ENCODE measurements at regions not wholly inside any gene's neighbourhood (a gene's known extent, or its start where the extent isn't known, plus 50 kb on each side); places are given as distances from the start of the nearest gene placed in this dataset.

DNA sequence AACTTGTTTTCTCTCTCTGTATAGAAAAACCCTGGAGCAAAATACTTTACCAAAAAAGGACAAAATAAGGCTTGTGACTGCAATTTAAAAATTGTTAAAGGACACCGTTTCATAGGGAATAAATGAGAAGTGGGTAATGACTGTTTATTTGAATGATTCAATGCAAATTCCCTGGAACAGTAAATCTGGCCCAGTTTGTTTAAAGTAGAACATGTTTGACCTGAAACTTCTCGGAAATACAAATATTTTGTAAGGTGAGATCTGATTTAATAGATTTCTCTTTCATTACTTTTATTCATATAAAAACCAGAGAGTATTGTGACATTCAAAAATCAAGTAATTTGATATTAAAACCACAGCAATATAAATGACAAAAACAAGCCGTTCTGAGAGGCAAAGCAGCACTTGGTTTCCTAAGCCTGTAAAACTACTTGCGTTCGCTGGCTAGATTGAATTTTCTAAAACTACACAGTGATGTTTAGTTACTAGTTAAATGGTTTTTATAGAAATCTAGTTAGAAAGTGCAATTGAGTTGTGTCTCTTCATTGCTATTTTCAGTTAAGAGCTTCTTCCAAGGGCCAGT lies 76.8 kb upstream of the PITRM1 start:
- H3K9me3 ChIP-seq (ENCODE audit: insufficient read depth, low read depth, low read length) = no peaks in the 10 kb centered on the region
- H3K36me3 ChIP-seq (ENCODE audit: insufficient read depth, low read depth, low read length) = no peaks in the 10 kb centered on the region
- no peak overlapping the region for H3K27ac ChIP-seq (ENCODE audit: low read length)
- H3K4me3 ChIP-seq (ENCODE audit: low read length) = no peak overlapping the region
- no peaks in the 10 kb centered on the region; the same call in 1 of the 2 replicates for H3K4me1 ChIP-seq (ENCODE audit: insufficient read depth, low read length)
- H3K9ac ChIP-seq (ENCODE audit: low read depth, low read length) = peak overlapping the region; percentile 0; the same call in 1 of the 2 replicates
- H3K27me3 ChIP-seq (ENCODE audit: insufficient read depth, low read length) = no peaks in the 10 kb centered on the region

DNA sequence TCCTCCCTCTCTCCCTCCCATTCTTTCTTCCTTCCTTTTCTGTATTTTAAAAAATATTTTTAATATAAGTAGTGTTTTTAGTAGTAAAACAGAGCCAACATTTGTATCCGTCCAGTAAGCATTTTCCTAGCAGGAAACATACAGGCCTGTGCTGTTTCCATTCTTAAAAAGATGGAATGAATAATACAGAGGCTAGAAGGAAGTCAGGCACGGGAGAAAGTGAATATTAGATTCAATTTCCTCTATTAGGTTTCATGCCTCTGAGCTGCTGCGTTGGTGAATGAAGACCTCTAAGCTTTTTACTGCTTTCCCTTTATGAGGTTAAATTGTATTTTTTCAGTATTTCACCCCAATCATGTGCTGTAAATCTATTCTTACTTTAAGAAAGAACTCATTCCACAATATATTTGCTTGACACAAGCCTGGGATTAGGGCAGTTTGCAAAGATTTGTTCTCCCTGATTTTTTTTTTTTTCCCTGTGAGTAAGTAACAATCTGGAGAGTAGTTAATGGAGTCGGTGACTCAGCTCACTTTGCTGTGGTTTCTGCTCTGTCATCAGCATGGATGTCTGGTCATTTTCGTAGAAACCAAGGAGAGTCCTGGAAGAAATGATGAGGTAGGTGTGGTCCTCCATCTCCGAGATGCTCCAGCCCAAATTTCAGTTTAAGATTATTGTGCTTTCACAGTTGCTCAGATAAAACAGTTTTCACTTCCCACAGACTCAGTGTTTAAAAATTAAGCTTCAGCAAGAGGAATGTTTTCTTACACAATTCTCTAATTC lies 76.1 kb upstream of the PITRM1 start:
- Histone ChIP-seq H3K27ac (ENCODE audit: low read length) (no peak overlapping the region), H3K4me3 (ENCODE audit: low read length) (no peak overlapping the region), H3K9me3 (ENCODE audit: insufficient read depth, low read depth, low read length) (no peaks in the 10 kb centered on the region), H3K36me3 (ENCODE audit: insufficient read depth, low read depth, low read length) (no peaks in the 10 kb centered on the region), H3K27me3 (ENCODE audit: insufficient read depth, low read length) (no peaks in the 10 kb centered on the region), H3K9ac (ENCODE audit: low read depth, low read length) (peak overlapping the region; percentile 0; the same call in 1 of the 2 replicates), H3K4me1 (ENCODE audit: insufficient read depth, low read length) (no peaks in the 10 kb centered on the region; the same call in 1 of the 2 replicates)

DNA sequence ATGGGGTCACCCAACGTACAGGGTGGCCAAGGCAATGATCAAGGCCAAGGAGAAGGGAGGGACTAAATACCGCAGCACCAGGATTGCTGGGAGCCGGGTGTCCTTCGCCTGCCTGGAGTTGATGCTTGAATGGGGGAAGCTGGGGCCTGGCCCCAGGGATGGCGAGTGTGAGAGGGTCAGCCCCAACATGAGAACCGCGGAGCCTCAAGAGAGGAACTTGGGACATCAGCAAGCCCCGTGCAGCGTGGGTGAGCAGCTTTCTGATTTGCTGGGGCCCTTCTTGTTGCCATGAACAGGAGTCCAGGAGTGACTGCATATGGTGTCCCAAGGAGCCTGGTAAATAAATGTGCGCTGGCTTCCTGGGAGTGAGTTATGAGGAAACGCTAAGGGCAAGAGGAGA lies 72.8 kb upstream of the PITRM1 start:
- Histone ChIP-seq H3K36me3 (ENCODE audit: insufficient read depth, low read depth, low read length) (no peaks in the 10 kb centered on the region), H3K9me3 (ENCODE audit: insufficient read depth, low read depth, low read length) (no peaks in the 10 kb centered on the region), H3K9ac (ENCODE audit: low read depth, low read length) (no peak overlapping the region), H3K27me3 (ENCODE audit: insufficient read depth, low read length) (no peaks in the 10 kb centered on the region), H3K27ac (ENCODE audit: low read length) (no peak overlapping the region), H3K4me3 (ENCODE audit: low read length) (no peak overlapping the region), H3K4me1 (ENCODE audit: insufficient read depth, low read length) (no peaks in the 10 kb centered on the region; the same call in 1 of the 2 replicates)

DNA sequence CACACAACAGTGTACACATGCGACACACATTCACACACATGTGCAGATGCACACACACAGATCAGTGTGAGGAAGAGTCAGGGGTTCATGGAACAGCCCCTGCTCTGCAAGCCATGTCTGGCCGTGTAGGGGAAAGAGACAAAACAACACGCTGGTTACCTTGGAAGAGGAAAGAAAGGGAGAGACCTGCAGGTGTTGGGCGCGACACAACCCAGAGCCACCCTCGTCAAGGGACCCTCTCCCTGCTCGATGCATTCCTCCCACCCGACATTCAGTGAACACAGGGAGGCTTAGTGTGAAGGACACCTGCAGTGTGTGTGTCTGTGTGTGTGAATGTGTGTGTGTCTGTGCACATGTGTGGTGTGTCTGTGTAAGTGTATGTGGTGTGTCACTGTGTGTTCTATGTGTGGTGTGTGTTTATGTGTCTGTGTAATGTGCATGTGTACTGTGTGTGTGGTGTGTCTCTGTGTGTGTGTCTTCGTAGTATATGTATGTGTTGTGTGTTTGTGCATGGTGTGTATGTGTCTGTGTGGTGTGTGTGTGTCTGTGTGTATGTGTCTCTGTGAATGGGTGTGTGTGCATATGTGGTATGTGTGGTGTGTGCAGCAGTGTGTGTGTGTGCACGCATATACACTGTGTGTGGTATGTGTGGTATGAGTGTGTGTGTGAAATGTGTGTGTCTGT lies 69.5 kb upstream of the PITRM1 start:
- H3K4me3 ChIP-seq (ENCODE audit: low read length) = no peak overlapping the region
- H3K9ac ChIP-seq (ENCODE audit: low read depth, low read length) = no peak overlapping the region
- H3K4me1 ChIP-seq (ENCODE audit: insufficient read depth, low read length) = no peaks in the 10 kb centered on the region
- no peaks in the 10 kb centered on the region for H3K9me3 ChIP-seq (ENCODE audit: insufficient read depth, low read depth, low read length)
- no peaks in the 10 kb centered on the region for H3K27me3 ChIP-seq (ENCODE audit: insufficient read depth, low read length)
- no peak overlapping the region for H3K27ac ChIP-seq (ENCODE audit: low read length)
- H3K36me3 ChIP-seq (ENCODE audit: insufficient read depth, low read depth, low read length) = no peaks in the 10 kb centered on the region

DNA sequence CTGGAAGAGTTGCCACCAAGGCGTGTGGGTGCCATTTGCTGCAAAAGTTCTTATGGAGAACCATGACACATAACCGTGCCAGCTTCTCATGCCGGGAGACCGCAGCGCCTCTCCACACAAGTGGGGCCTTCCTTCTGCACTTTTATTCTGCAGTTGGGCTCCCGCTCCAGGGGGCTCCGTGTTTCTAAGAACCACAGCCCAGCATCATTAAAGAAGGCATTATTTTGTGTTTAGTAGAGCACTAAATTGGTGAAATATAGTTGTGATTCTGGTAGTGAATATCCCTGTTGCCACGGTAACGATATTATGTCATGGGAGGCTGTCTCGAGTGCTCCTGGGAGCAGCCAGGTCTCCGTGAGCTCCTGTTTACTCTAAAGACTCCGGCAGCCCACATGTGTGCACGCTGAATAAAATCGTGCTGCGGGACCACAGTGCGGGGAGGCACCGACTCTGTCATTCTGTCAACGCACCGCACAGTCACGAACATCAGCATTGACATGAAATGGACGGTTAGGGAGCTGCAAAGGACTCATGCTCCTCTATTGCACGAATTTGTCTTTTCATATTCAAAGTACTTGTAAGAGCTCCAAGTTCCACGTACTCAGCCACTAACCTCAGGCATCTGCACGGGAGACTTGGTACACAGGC lies 68.8 kb upstream of the PITRM1 start:
- no peaks in the 10 kb centered on the region for H3K36me3 ChIP-seq (ENCODE audit: insufficient read depth, low read depth, low read length)
- no peaks in the 10 kb centered on the region for H3K27me3 ChIP-seq (ENCODE audit: insufficient read depth, low read length)
- no peaks in the 10 kb centered on the region for H3K4me1 ChIP-seq (ENCODE audit: insufficient read depth, low read length)
- no peak overlapping the region for H3K4me3 ChIP-seq (ENCODE audit: low read length)
- no peak overlapping the region for H3K9ac ChIP-seq (ENCODE audit: low read depth, low read length)
- H3K9me3 ChIP-seq (ENCODE audit: insufficient read depth, low read depth, low read length) = no peaks in the 10 kb centered on the region
- no peak overlapping the region for H3K27ac ChIP-seq (ENCODE audit: low read length)

DNA sequence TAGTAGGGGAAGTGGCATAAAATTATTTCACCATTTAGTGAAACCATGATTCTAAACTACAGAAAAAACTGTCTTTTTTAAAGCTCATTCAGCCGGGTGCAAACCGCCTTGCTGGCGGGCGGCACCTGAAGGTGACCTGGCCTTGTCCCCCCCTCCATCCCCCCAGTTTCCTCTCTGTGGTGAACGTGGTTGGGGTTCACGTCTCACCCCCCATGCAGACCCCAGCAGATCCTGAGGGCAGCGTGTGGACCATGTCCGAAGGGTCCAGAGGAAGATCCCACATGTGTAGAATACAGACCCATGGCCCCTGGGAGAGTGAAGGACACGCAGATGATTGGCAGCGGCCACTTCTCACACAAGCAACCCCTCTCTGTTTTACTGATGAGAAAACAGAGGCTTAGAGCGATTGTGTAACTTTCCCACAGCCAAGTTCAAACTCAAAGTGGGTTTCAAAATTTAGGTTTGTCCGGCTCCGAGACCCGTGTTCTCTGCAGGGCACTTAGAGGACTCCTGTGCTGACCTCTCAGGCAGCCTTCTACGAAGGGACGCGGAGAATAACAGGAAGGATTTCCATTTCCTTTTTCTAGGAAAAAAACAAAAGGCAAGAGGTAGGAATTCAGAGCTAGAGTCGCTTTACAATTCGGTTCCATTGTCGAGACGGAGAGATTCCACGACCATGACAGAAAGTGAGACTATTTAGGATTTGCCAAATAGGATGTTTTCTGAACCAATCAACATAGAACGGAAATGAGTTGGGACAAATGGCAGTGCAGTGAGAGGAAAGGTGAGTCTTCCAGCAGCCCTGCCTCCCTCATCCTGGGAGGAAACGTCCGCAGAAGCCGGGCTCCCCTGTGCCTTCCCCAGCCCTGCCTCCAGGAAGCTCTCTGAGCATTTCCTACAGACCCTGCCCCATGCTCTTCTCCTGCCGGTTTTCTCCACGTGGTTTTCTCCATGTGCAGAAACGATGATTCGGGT lies 67.6 kb upstream of the PITRM1 start:
- H3K9ac ChIP-seq (ENCODE audit: low read depth, low read length) = no peak overlapping the region
- H3K4me1 ChIP-seq (ENCODE audit: insufficient read depth, low read length) = no peaks in the 10 kb centered on the region
- H3K4me3 ChIP-seq (ENCODE audit: low read length) = no peak overlapping the region
- H3K9me3 ChIP-seq (ENCODE audit: insufficient read depth, low read depth, low read length) = no peaks in the 10 kb centered on the region
- H3K27me3 ChIP-seq (ENCODE audit: insufficient read depth, low read length) = no peaks in the 10 kb centered on the region
- H3K27ac ChIP-seq (ENCODE audit: low read length) = no peak overlapping the region
- no peaks in the 10 kb centered on the region for H3K36me3 ChIP-seq (ENCODE audit: insufficient read depth, low read depth, low read length)

DNA sequence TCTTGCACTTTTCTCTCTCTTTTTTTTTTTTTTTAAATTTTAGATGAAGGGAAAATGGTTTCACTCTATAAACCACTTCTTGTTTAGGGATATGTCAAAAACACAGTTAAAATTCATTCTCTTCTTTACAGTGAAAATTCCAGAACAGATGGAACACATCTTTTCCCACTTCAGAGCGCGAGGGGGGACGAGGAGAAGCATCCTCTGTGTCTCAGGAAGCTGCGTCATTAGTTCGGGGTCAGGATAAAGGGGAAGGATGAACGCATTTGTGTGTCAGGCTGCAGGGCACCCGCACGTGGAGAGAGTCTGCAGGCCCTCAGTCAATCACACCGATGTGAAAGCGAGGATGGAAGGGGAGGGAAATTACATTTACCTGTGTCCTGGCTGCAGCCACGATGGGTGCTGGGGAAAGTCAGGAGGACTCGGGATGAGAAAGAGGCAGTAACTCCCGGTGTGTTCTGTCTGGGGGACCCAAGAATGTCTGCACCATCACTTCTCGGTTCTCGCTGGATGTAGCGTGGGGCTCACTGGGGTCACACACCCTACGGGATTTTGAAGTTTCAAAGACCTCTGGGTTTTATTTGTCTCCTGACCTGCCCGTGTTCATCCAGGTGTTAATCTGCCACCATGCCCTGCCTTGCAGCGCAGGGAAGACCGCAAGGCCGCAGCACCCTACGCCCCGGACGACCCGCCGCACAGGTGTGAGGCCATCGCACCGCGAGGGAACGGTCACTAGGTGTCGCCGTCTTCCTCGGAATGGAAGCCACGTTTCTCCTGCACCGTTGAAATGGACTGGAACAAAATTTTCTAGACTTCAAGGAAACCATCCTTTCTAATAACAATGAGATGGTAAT lies 66.7 kb upstream of the PITRM1 start:
- no peaks in the 10 kb centered on the region for H3K36me3 ChIP-seq (ENCODE audit: insufficient read depth, low read depth, low read length)
- no peak overlapping the region for H3K27ac ChIP-seq (ENCODE audit: low read length)
- no peak overlapping the region for H3K9ac ChIP-seq (ENCODE audit: low read depth, low read length)
- H3K9me3 ChIP-seq (ENCODE audit: insufficient read depth, low read depth, low read length) = no peaks in the 10 kb centered on the region
- H3K4me1 ChIP-seq (ENCODE audit: insufficient read depth, low read length) = no peaks in the 10 kb centered on the region
- H3K27me3 ChIP-seq (ENCODE audit: insufficient read depth, low read length) = no peaks in the 10 kb centered on the region
- H3K4me3 ChIP-seq (ENCODE audit: low read length) = no peak overlapping the region

DNA sequence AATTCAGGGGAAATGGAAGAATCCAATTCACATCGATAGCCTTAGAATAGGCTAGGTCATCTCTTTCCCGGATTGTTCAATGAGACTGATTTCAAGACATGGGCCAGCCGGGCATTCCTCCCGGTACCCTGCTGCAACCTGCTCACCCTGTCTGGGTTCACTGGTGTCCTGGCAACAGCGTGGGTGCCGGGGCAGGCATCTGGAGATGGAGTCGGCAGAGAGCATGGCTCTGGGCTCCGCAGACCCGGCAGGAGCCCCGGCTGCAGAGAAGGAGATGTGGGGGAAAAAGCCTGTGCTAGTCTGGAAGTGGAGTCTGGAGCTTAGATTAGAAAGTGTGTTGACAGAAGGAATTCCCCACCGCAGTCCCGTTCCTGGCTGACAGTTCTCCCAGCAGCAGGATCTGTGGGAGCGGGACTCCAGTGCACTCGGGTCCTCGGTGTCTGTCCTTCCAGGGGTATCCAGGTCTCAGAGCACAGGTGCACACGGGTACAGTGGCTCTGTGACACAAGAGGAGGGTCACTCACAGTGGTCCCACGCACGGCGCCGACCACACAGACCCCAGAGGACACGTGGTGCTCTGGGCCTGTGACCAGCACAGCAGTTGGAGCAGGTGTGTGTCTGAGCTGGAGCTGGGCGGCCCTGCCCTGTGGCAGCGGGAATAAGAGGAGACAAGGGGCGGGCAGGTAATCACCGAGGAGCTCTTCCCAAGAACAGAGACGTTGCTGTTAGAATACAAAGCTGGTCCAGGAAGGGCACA lies 65.7 kb upstream of the PITRM1 start:
- H3K9ac ChIP-seq (ENCODE audit: low read depth, low read length) = no peak overlapping the region
- no peaks in the 10 kb centered on the region for H3K9me3 ChIP-seq (ENCODE audit: insufficient read depth, low read depth, low read length)
- H3K4me3 ChIP-seq (ENCODE audit: low read length) = no peak overlapping the region
- H3K4me1 ChIP-seq (ENCODE audit: insufficient read depth, low read length) = no peaks in the 10 kb centered on the region
- H3K27ac ChIP-seq (ENCODE audit: low read length) = no peak overlapping the region
- H3K27me3 ChIP-seq (ENCODE audit: insufficient read depth, low read length) = no peaks in the 10 kb centered on the region
- no peaks in the 10 kb centered on the region for H3K36me3 ChIP-seq (ENCODE audit: insufficient read depth, low read depth, low read length)

DNA sequence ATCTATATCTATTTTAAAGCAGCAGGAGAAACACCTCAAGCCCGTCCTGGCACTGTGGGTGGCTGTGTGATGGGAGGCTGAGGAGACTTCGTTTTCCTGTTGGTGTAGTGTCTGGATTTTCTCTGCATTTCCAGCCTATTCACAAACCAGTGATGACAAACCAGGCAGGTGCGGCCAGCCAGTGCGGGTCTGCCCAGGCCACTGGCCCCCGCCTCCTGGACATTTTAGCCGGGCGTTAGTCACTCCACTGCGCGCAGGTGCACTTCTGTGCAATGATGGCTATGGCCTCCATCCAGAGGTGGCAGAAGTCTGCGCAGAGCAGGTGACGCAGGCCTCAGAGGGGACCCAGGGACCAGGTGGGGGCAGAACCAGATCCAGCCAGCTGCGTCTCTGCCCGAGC lies 64.9 kb upstream of the PITRM1 start:
- Histone ChIP-seq H3K9ac (ENCODE audit: low read depth, low read length) (no peak overlapping the region), H3K9me3 (ENCODE audit: insufficient read depth, low read depth, low read length) (no peaks in the 10 kb centered on the region), H3K27me3 (ENCODE audit: insufficient read depth, low read length) (no peaks in the 10 kb centered on the region), H3K36me3 (ENCODE audit: insufficient read depth, low read depth, low read length) (no peaks in the 10 kb centered on the region), H3K4me1 (ENCODE audit: insufficient read depth, low read length) (no peaks in the 10 kb centered on the region), H3K4me3 (ENCODE audit: low read length) (no peak overlapping the region), H3K27ac (ENCODE audit: low read length) (no peak overlapping the region)

All from iPS-20b (cell line).